K562 (cell line): ENCODE measurements at regions not wholly inside any gene's neighbourhood (a gene's known extent, or its start where the extent isn't known, plus 50 kb on each side); places are given as distances from the start of the nearest gene placed in this dataset.

Source experiments
- ATAC-seq: fragments of 200-7000 bp; cut with Tn5 transposase; 3 replicates; pipeline ENCODE4 v1.9.1; 2020; ENCODE audit warnings: moderate library complexity
- BruUV-seq: library from RNA; stranded (reverse); fragments of 400-500 nt; replicated peaks from 2 replicates; lab custom pipeline; 2021; lab: Mats Ljungman, UMichigan
- CTCF ChIA-PET: fragments of 300-600 bp; formaldehyde crosslinking; extraction: SDS; loops from one replicate; lab custom pipeline; 2021; ENCODE audit warnings: low intra/inter-chr PET ratio; lab: Yijun Ruan, JAX
- POLR2A ChIA-PET: fragments of 300-600, 350-650 bp; sonication (Branson Sonifier 250); formaldehyde crosslinking; extraction: SDS; loops from one replicate; lab custom pipeline; 2021; ENCODE audit warnings: antibody characterized with exemption, inconsistent platforms; lab: Yijun Ruan, JAX
- DNase-seq, 4 experiments: peaks; one replicate each; pipeline versions ENCODE4 v3.0.0 to v3.0.0-alpha.2; 2011 to 2018; ENCODE audit warnings: low spot score in 3 of 4, mixed read lengths in 3 of 4; ENCODE audit errors: extremely low read depth in 1 of 4
- FAIRE-seq: peaks from 2 replicates; lab custom pipeline; 2011; peaks lifted over from hg19 to GRCh38; lab: Jason Lieb, UNC
- H2AFZ ChIP-seq: 2 replicates; pipeline ENCODE4 v1.6.0; 2011; ENCODE audit warnings: low read depth, low read length, control low read depth, inconsistent platforms
- H3K27ac ChIP-seq: fragments of 200-600 bp; 3 replicates; pipeline ENCODE4 v1.8.0; 2011; ENCODE audit warnings: low read depth, mild to moderate bottlenecking, control low read depth, inconsistent platforms, low read length, moderate library complexity, mixed read lengths; ENCODE audit errors: extremely low read depth
- H3K27me3 ChIP-seq, 2 experiments: fragments of 300-600 bp in 1 of 2; 2 replicates in 1 of 2; 3 replicates in 1 of 2; pipeline versions ENCODE4 v1.6.0 to v1.8.0; 2011; ENCODE audit warnings: inconsistent platforms in 2 of 2, low read length in 2 of 2, mild to moderate bottlenecking in 1 of 2, mixed read lengths in 1 of 2, moderate library complexity in 1 of 2; ENCODE audit not compliant: control insufficient read depth in 2 of 2, insufficient read depth in 2 of 2
- H3K36me3 ChIP-seq: fragments of 300-600 bp; 3 replicates; pipeline ENCODE4 v1.8.0; 2011; ENCODE audit warnings: mild to moderate bottlenecking, low read length, inconsistent platforms; ENCODE audit not compliant: control insufficient read depth, insufficient read depth
- H3K4me1 ChIP-seq, 2 experiments: fragments of 200-600 bp in 1 of 2; replicated peaks in 1 of 2; 2 replicates in 1 of 2; 3 replicates in 1 of 2; pipeline versions ENCODE4 v1.5.1 to v1.8.0; 2011; ENCODE audit warnings: inconsistent platforms in 2 of 2, low read length in 2 of 2, mild to moderate bottlenecking in 1 of 2, mixed read lengths in 1 of 2, moderate library complexity in 1 of 2; ENCODE audit not compliant: control insufficient read depth in 2 of 2, insufficient read depth in 2 of 2
- H3K4me2 ChIP-seq: 2 replicates; pipeline ENCODE4 v1.6.1; 2011; ENCODE audit warnings: low read length, control low read depth, inconsistent platforms, mixed read lengths; ENCODE audit not compliant: insufficient read depth
- H3K4me3 ChIP-seq: fragments of 200-600 bp; sonication (generic), shearing (Covaris generic); 2 replicates; pipeline ENCODE4 v1.5.1; 2016; ENCODE audit warnings: control low read depth, inconsistent platforms
- H3K79me2 ChIP-seq: fragments of 200-600 bp; 3 replicates; pipeline ENCODE4 v1.8.0; 2011; ENCODE audit warnings: low read length, inconsistent platforms; ENCODE audit not compliant: control insufficient read depth, insufficient read depth
- H3K9ac ChIP-seq, 2 experiments: 2 replicates each; pipeline versions ENCODE4 v1.6.0 to v1.6.1; 2011; ENCODE audit warnings: low read depth in 2 of 2, low read length in 2 of 2, control low read depth in 1 of 2, inconsistent platforms in 1 of 2, mild to moderate bottlenecking in 1 of 2, mixed read lengths in 1 of 2; ENCODE audit not compliant: insufficient read depth in 1 of 2
- H3K9me1 ChIP-seq: one replicate; pipeline ENCODE4 v1.6.0; 2011; ENCODE audit warnings: inconsistent platforms, mild to moderate bottlenecking, low read length, moderate library complexity; ENCODE audit not compliant: control insufficient read depth, insufficient read depth
- H3K9me3 ChIP-seq: replicated peaks from 2 replicates; pipeline ENCODE4 v1.5.1; 2011; ENCODE audit warnings: low read depth, low read length, inconsistent platforms; ENCODE audit not compliant: control insufficient read depth, insufficient read depth
- H4K20me1 ChIP-seq: replicated peaks from 2 replicates; pipeline ENCODE4 v1.6.1; 2011; ENCODE audit warnings: low read length, inconsistent platforms, mixed read lengths; ENCODE audit not compliant: control insufficient read depth, insufficient read depth
- WGBS: fragments of 100-300 bp; shearing (Covaris generic); methylation state at CpG from one replicate; pipeline ENCODE4 v1.1.6; 2016; ENCODE audit warnings: low coverage, mixed read lengths; ENCODE audit not compliant: insufficient coverage; ENCODE audit errors: missing lambda C conversion rate; 5-methylcytosine and 5-hydroxymethylcytosine counted together
- in situ Hi-C: fragments of 300-500 bp; cut with MboI; formaldehyde crosslinking; loops from 4 replicates; pipeline ENCODE4 v1.15.0; 2018; ENCODE audit warnings: inconsistent platforms, mixed read lengths
- intact Hi-C: fragments of 100-400 bp; cut with micrococcal nuclease; formaldehyde crosslinking; loops from 2 replicates; pipeline ENCODE4 v1.14.2; 2022
- TF ChIP-seq, protein P1 (sequence below): fragments of 450-650 bp; formaldehyde crosslinking; IDR thresholded peaks from 2 replicates; pipeline ENCODE4 v1.4.0; 2020; ENCODE audit warnings: mild to moderate bottlenecking, moderate library complexity
- TF ChIP-seq, protein P2 (sequence below): fragments of 250-450 bp; sonication (Bioruptor Pico); IDR thresholded peaks from 2 replicates; pipeline ENCODE4 v1.8.0; 2022; ENCODE audit warnings: moderate library complexity, mild to moderate bottlenecking, inconsistent platforms
- TF ChIP-seq, protein P3 (sequence below): fragments of 450-650 bp; IDR thresholded peaks from 2 replicates; pipeline ENCODE4 v1.7.1; 2018; ENCODE audit warnings: mild to moderate bottlenecking, low read depth; ENCODE audit not compliant: partially characterized antibody

DNA sequence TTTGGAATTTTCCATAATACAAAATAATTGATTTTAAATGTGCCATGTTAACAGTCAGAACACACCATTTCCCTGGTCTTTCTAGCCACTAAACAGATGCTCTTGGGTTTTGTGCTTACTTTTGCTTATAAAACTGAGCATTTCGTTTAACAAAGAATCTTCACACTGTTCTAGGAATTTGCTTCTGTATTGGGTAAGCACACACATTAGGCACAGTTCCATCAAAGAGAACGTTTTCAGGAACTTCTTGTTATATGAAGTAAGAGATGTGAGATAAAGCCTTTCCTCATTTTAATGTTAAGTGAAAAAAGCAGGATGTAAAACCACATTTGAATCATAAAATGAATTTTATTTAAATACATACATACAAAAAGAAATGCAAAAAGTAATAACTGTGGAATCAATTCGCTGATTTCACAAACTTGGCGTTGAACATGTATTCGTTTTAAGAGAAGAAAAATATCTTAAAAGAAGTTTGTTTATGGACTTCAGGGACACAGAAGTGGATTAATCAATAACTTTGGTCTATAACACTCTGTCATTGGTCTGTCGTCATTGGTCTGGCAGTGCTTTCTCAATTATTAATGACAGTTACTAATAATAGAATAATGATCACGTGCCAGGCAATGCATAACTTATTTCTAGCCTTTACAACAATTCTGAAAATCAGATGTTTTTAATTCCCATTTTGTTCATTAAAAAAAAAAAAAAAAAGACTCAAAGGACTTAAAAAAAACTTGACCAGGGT is 199.9 kb upstream of the PRDM1 start:
- no peak for DNase-seq
- FAIRE-seq: no peak
- H3K4me2 ChIP-seq: no peak overlapping the region
- H3K4me3 ChIP-seq: no peak overlapping the region
- H3K9ac ChIP-seq: no peak overlapping the region
- no peaks in the 10 kb centered on the region for H3K9me3 ChIP-seq
- H3K36me3 ChIP-seq: no peaks in the 10 kb centered on the region
- ATAC-seq: no peak
- intact Hi-C loops: no loop called here
- no peak overlapping the region for H2AFZ ChIP-seq
- POLR2A ChIA-PET: no interaction called here
- no peaks in the 10 kb centered on the region for H4K20me1 ChIP-seq
- peaks cover 0 to 20% of the 10 kb centered on the region in 2 experiments; a peak in 2 of 5 replicates for H3K27me3 ChIP-seq
- no peaks in the 10 kb centered on the region for H3K9me1 ChIP-seq
- H3K79me2 ChIP-seq: no peaks in the 10 kb centered on the region
- no peaks in the 10 kb centered on the region for H3K4me1 ChIP-seq
- no peak overlapping the region for H3K27ac ChIP-seq
- TF ChIP-seq, protein P1, sequence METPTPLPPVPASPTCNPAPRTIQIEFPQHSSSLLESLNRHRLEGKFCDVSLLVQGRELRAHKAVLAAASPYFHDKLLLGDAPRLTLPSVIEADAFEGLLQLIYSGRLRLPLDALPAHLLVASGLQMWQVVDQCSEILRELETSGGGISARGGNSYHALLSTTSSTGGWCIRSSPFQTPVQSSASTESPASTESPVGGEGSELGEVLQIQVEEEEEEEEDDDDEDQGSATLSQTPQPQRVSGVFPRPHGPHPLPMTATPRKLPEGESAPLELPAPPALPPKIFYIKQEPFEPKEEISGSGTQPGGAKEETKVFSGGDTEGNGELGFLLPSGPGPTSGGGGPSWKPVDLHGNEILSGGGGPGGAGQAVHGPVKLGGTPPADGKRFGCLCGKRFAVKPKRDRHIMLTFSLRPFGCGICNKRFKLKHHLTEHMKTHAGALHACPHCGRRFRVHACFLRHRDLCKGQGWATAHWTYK: no peak
- TF ChIP-seq, protein P2, sequence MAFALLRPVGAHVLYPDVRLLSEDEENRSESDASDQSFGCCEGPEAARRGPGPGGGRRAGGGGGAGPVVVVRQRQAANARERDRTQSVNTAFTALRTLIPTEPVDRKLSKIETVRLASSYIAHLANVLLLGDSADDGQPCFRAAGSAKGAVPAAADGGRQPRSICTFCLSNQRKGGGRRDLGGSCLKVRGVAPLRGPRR: no peak
- TF ChIP-seq, protein P3, sequence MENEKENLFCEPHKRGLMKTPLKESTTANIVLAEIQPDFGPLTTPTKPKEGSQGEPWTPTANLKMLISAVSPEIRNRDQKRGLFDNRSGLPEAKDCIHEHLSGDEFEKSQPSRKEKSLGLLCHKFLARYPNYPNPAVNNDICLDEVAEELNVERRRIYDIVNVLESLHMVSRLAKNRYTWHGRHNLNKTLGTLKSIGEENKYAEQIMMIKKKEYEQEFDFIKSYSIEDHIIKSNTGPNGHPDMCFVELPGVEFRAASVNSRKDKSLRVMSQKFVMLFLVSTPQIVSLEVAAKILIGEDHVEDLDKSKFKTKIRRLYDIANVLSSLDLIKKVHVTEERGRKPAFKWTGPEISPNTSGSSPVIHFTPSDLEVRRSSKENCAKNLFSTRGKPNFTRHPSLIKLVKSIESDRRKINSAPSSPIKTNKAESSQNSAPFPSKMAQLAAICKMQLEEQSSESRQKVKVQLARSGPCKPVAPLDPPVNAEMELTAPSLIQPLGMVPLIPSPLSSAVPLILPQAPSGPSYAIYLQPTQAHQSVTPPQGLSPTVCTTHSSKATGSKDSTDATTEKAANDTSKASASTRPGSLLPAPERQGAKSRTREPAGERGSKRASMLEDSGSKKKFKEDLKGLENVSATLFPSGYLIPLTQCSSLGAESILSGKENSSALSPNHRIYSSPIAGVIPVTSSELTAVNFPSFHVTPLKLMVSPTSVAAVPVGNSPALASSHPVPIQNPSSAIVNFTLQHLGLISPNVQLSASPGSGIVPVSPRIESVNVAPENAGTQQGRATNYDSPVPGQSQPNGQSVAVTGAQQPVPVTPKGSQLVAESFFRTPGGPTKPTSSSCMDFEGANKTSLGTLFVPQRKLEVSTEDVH: no peak
- TF ChIP-seq, all 486 proteins: peak for 0
- BruUV-seq: no TSS peak
- in situ Hi-C loops: no loop called here
- CTCF ChIA-PET: no interaction called here
- 15% methylated on average over 7 of the region's 7 CpGs for WGBS
